SU-DHL-6 (cell line): ENCODE measurements at regions not wholly inside any gene's neighbourhood (a gene's known extent, or its start where the extent isn't known, plus 50 kb on each side); places are given as distances from the start of the nearest gene placed in this dataset.

ENCODE experiments used
- CTCF ChIP-seq: fragments of 200-600 bp; sonication (generic); IDR thresholded peaks from one replicate; pipeline ENCODE4 v1.5.1; 2017; ENCODE audit warnings: antibody characterized with exemption, mild to moderate bottlenecking, low read length, moderate library complexity; ENCODE audit not compliant: insufficient read depth, poor library complexity, severe bottlenecking
- EZH2phosphoT487 ChIP-seq: fragments of 200-600 bp; sonication (generic), shearing (Covaris generic); conservative IDR thresholded peaks from 2 replicates; pipeline ENCODE4 v1.6.1; 2018; ENCODE audit warnings: mild to moderate bottlenecking, antibody characterized with exemption, low read length, moderate library complexity, mixed read lengths

- TF ChIP-seq CTCF (no peak), EZH2phosphoT487 (no peak)
These were observed 82.0 kb upstream of the WSCD2 start for GRCh38 chr12:108047071-108047550.
